BLaER1 treated with 17β-estradiol and CSF1 and Interleukin-3, amounts not matched to agents 10 nM and 100 nM (cell line): ENCODE measurements at regions not wholly inside any gene's neighbourhood (a gene's known extent, or its start where the extent isn't known, plus 50 kb on each side); places are given as distances from the start of the nearest gene placed in this dataset.

ENCODE experiments used
- H3K27ac ChIP-seq, 11 experiments: shearing (Covaris generic); formaldehyde crosslinking; 2 replicates each; pipeline ENCODE4 v1.8.1; 2022
- H3K27me3 ChIP-seq, 11 experiments: shearing (Covaris generic); formaldehyde crosslinking; 2 replicates each; pipeline ENCODE4 v1.8.1; 2022
- H3K36me3 ChIP-seq, 11 experiments: shearing (Covaris generic); formaldehyde crosslinking; 2 replicates each; pipeline ENCODE4 v1.8.1; 2022
- H3K4me1 ChIP-seq, 10 experiments: shearing (Covaris generic); formaldehyde crosslinking; 2 replicates each; pipeline ENCODE4 v1.8.1; 2022
- H3K4me2 ChIP-seq, 11 experiments: shearing (Covaris generic); formaldehyde crosslinking; 2 replicates each; pipeline ENCODE4 v1.8.1; 2022
- H3K4me3 ChIP-seq, 10 experiments: shearing (Covaris generic); formaldehyde crosslinking; 2 replicates each; pipeline ENCODE4 v1.8.1; 2022
- H3K9ac ChIP-seq, 11 experiments: shearing (Covaris generic); formaldehyde crosslinking; 2 replicates each; pipeline ENCODE4 v1.8.1; 2022
- H3K9me3 ChIP-seq, 11 experiments: shearing (Covaris generic); formaldehyde crosslinking; replicated peaks in 1 of 11; 2 replicates each; pipeline ENCODE4 v1.8.1; 2022
- H4K20me1 ChIP-seq, 11 experiments: shearing (Covaris generic); formaldehyde crosslinking; 2 replicates each; pipeline ENCODE4 v1.8.1; 2022
- Cebpa-rat ChIP-seq, 11 experiments: shearing (Covaris generic); IDR thresholded peaks; 2 replicates each; pipeline ENCODE4 v1.8.1; 2022

DNA sequence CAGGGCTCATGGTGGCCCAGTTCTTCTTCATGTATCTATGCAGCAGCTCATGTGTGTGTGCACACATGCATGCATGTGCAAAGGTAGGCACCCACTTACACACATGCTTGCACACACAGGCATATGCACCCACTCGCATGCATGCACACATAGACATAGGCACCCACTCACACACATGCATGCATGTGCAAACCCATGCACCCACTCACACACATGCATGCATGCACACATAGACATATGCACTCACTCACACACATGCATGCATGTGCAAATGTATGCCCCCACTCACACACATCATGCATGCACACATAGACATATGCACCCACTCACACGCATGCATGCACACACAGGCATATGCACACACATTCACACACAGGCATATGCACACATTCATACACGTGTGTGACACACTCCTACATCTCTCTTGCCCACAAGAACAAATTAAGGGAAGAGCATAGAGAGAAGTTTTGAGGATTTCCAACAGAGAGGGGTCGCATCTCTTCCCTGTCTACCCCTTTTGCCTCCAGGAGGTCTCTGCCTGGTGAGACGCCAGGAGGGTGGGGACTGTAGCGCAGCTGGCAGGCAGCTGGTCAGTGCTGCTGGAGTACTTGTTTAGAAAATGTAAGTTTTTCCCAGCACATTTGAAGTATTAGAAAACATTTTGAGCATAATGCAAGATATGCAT, 63.9 kb upstream of the ARHGEF7 start:
- no peak overlapping the region for H3K9ac ChIP-seq
- no peak overlapping the region for H3K4me3 ChIP-seq
- H4K20me1 ChIP-seq, result no peaks in the 10 kb centered on the region
- no peaks in the 10 kb centered on the region for H3K36me3 ChIP-seq
- peaks cover 15 to 25% (median 18%) of the 10 kb centered on the region in 10 experiments for H3K4me1 ChIP-seq
- TF ChIP-seq Cebpa-rat (IDR thresholded peaks at IDR 0.05), result no peak
- no peaks in the 10 kb centered on the region for H3K9me3 ChIP-seq
- no peak overlapping the region for H3K4me2 ChIP-seq
- no peak overlapping the region for H3K27ac ChIP-seq
- no peaks in the 10 kb centered on the region for H3K27me3 ChIP-seq

DNA sequence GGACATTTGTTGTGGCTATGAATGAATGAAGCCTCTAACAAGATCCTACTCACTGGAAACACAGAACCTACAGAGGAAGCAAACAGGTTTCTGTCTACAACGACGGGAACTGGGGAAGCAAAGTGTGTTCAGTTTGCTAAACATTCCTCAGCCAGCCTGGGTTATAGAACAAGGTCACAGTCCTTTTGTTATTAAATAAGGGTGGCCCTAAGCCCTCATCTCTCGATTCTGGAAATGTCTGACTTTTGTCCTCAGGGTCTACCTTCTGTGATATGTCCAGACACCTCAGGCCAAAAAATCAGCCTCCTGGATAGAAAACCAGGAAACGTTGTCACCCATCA, 64.6 kb upstream of the ARHGEF7 start:
- Histone ChIP-seq H3K4me1 (peaks cover 21 to 32% (median 25%) of the 10 kb centered on the region in 10 experiments), H3K9ac (no peak overlapping the region), H3K4me3 (no peak overlapping the region), H3K4me2 (no peak overlapping the region), H3K36me3 (no peaks in the 10 kb centered on the region), H3K27ac (no peak overlapping the region), H4K20me1 (no peaks in the 10 kb centered on the region), H3K27me3 (no peaks in the 10 kb centered on the region), H3K9me3 (no peaks in the 10 kb centered on the region)
- TF ChIP-seq Cebpa-rat (IDR thresholded peaks at IDR 0.05), result no peak

DNA sequence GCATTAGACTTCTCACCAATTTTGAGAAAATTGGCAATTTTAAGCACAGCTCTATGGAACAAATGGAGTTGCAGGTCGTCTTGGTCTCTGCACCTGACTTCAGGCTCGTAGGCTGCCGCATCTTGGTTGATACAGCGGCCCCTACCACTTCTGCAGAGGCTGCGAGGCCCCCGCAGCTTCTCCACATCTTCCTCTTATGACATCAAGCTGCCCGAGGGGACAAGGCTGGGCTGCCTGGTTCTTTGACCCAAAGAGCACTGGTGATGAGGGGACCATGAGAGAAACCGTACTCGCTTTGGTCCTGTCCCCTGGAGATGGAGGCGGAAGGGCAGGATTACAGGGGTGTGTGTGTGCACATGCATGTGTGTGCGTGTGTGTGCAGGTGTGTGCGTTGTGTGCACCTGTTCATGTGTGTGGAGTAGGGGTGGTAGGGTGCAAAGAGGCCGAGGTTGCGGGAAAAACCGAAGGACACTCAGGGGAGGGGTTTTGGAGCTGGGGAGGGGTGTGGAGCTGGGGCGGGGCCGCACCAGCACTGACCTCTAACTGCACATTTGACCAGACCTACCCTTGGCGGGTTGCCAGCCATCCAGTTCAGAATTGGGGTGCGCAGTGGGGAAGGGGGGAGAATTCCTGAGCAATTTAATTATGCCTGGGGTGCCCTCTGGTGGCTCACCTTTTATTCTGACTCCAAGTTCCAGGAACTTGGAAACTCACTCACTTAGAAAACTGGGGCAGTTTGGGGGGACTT, 65.1 kb upstream of the ARHGEF7 start:
- Histone ChIP-seq H3K9ac (no peak overlapping the region), H3K27ac (no peak overlapping the region), H3K4me1 (peaks cover 21 to 33% (median 28%) of the 10 kb centered on the region in 10 experiments), H4K20me1 (no peaks in the 10 kb centered on the region), H3K4me2 (peak overlapping the region in 1 of 11 experiments; percentile 29; a peak in 2 of 22 replicates), H3K36me3 (no peaks in the 10 kb centered on the region), H3K4me3 (no peak overlapping the region), H3K9me3 (no peaks in the 10 kb centered on the region), H3K27me3 (no peaks in the 10 kb centered on the region)
- no peak for TF ChIP-seq Cebpa-rat (IDR thresholded peaks at IDR 0.05)

DNA sequence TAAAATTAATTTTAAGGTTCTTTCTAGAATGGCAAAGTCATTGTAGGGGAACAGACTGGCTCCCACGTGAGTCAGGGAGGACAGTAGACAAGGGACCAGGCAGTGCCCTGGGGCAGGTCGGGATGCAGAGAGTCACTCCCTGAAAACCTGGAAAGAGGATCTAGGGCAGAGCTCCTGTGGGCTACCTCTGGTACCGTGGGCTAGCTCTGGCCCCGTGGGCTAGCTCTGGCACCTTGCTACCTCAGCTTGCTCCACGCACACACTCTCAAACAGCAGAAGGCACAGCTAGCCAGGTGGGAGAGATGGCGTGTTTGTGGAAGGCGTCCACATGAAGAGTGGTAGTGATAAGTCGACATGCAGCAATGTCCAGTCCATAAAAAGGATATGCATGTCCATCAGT, 66.7 kb upstream of the ARHGEF7 start:
- Histone ChIP-seq H3K36me3 (no peaks in the 10 kb centered on the region), H3K27me3 (no peaks in the 10 kb centered on the region), H3K4me2 (no peak overlapping the region), H3K9ac (no peak overlapping the region), H3K4me1 (peaks cover 35 to 46% (median 42%) of the 10 kb centered on the region in 10 experiments), H3K4me3 (no peak overlapping the region), H3K27ac (no peak overlapping the region), H4K20me1 (no peaks in the 10 kb centered on the region), H3K9me3 (no peaks in the 10 kb centered on the region)
- no peak for TF ChIP-seq Cebpa-rat (IDR thresholded peaks at IDR 0.05)

DNA sequence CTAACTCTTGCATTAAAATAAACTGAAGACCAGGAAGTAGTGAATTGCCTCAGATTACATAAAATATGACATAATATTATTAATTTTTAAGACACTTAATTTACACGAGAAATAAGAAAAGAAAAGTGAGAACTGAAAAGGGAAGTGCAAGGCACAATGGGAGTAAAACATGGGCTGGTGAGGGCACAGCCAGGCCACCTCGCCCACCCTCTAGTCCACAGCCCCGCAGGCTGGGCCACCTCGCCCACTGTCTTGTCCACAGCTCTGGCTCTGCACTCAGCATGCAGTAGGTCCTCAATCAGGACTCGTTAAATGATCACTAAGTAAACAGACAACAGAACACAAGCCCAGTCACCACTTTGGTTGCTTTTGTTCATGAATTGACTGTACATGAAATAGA, 67.8 kb upstream of the ARHGEF7 start:
- no peaks in the 10 kb centered on the region for H3K36me3 ChIP-seq
- H3K27ac ChIP-seq, result peak overlapping the region; percentile 10 to 83 (median 56); a peak in 17 of 22 replicates
- no peaks in the 10 kb centered on the region for H3K27me3 ChIP-seq
- no peak for TF ChIP-seq Cebpa-rat (IDR thresholded peaks at IDR 0.05)
- peak overlapping the region in 5 of 11 experiments; percentile 11 to 61 (median 45); a peak in 6 of 22 replicates for H3K9ac ChIP-seq
- no peak overlapping the region for H3K4me3 ChIP-seq
- peak overlapping the region; percentile 29 to 85 (median 59); a peak in 21 of 22 replicates for H3K4me2 ChIP-seq
- no peaks in the 10 kb centered on the region for H3K9me3 ChIP-seq
- peaks cover 41 to 53% (median 50%) of the 10 kb centered on the region in 10 experiments for H3K4me1 ChIP-seq
- H4K20me1 ChIP-seq, result peaks cover 0 to 5% (median 0%) of the 10 kb centered on the region in 11 experiments; a peak in 1 of 22 replicates

DNA sequence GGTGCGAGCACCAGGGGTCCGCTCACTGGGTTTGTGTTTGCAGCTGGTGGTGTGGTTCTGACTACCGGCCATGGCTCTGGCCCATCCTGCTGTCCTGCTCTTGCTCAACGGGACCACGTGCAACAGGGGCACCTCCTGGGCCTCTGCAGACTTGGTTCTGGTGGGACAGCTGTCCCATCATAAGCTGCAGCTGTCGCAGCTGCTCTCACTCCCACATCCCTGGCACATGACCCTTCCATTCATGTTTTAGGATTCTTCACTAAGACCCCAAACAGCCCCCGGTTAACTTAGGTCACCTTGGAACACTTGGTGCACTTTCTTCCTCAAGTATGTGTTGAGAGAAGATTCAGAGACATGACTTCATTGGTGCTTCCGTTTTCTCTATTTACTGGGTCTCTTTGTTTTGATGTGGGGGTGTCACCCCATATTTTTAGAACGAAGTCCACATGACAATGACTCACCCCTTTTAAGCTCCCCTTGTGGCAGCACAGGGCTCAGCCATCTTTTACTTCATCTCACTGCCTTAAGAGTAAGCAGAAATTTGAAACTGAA, 68.4 kb upstream of the ARHGEF7 start:
- Histone ChIP-seq H3K4me2 (peak overlapping the region; percentile 29 to 85 (median 59)), H3K4me3 (no peak overlapping the region)

DNA sequence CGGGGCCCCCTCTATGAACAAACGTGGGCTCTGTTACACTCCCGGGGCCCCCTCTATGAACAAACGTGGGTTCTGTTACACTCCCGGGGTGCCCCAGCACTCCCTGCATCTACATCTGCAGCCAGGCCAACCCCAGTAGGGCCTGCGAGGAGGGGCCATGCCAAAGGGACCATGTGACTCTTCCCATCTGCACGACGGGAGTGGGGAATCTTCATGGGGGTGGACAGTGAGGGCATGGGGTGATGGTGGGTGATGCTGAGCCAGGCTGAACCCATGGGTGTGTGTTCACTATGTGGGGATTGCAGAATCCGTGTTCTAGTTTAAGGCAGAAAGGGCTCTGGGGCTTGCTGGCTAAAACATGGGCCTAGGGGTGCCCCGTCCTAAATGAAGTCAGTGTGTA, 69.9 kb upstream of the ARHGEF7 start:
- H3K4me2 ChIP-seq, result peak overlapping the region in 4 of 11 experiments; percentile 5 to 60 (median 30); a peak in 4 of 22 replicates
- H3K36me3 ChIP-seq, result no peaks in the 10 kb centered on the region
- peaks cover 0 to 5% (median 0%) of the 10 kb centered on the region in 11 experiments; a peak in 1 of 22 replicates for H4K20me1 ChIP-seq
- no peaks in the 10 kb centered on the region for H3K9me3 ChIP-seq
- H3K4me1 ChIP-seq, result peaks cover 41 to 53% (median 50%) of the 10 kb centered on the region in 10 experiments
- peak overlapping the region in 3 of 11 experiments; percentile 25 to 83 (median 77); a peak in 2 of 22 replicates for H3K27ac ChIP-seq
- no peak for TF ChIP-seq Cebpa-rat (IDR thresholded peaks at IDR 0.05)
- no peak overlapping the region for H3K4me3 ChIP-seq
- H3K27me3 ChIP-seq, result no peaks in the 10 kb centered on the region
- no peak overlapping the region for H3K9ac ChIP-seq

More for the DNA sequence above, 68.4 kb upstream of the ARHGEF7 start:
- H3K36me3 ChIP-seq, result no peaks in the 10 kb centered on the region
- no peak for TF ChIP-seq Cebpa-rat (IDR thresholded peaks at IDR 0.05)
- peaks cover 0 to 5% (median 0%) of the 10 kb centered on the region in 11 experiments; a peak in 1 of 22 replicates for H4K20me1 ChIP-seq
- H3K27me3 ChIP-seq, result no peaks in the 10 kb centered on the region
- no peaks in the 10 kb centered on the region for H3K9me3 ChIP-seq
- H3K27ac ChIP-seq, result peak overlapping the region; percentile 0 to 83 (median 56); a peak in 18 of 22 replicates
- H3K4me1 ChIP-seq, result peaks cover 41 to 53% (median 50%) of the 10 kb centered on the region in 10 experiments
- H3K9ac ChIP-seq, result peak overlapping the region in 4 of 11 experiments; percentile 45 to 61 (median 52); a peak in 8 of 22 replicates

DNA sequence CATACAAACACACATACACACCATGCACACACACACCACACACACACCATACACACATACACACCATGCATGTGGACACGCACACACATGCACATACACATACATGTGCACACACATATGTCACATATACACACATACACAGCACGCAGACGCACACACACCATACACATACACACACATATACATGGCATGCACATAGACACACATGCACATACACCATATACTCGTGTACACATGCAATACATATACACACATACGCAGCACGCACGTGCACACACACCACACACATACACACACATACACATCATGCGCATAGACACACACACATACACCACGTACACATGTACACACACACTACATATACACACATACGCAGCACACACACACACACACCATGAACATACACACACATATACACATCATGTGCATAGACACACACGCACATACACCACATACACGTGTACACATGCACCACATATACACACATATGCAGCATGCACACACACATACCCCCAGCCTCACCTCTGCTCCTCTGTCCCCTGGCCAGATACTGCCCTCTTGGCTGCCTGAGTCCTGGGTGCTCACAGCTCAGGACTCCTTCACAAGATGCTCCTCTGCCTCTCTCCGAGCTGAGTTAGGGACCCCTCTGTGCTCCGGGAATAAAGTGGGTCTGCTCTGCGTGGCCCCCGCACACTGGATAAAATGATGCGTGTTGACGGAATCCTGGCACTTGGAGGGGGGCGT, 70.9 kb upstream of the ARHGEF7 start:
- no peak for TF ChIP-seq Cebpa-rat (IDR thresholded peaks at IDR 0.05)
- no peaks in the 10 kb centered on the region for H3K27me3 ChIP-seq
- peaks cover 0 to 5% (median 0%) of the 10 kb centered on the region in 11 experiments; a peak in 1 of 22 replicates for H4K20me1 ChIP-seq
- H3K36me3 ChIP-seq, result no peaks in the 10 kb centered on the region
- H3K9me3 ChIP-seq, result no peaks in the 10 kb centered on the region
- H3K9ac ChIP-seq, result peak overlapping the region in 2 of 11 experiments; percentile 21 to 37; a peak in 1 of 22 replicates
- peak overlapping the region in 5 of 11 experiments; percentile 31 to 75 (median 56); a peak in 10 of 22 replicates for H3K27ac ChIP-seq
- peak overlapping the region; percentile 63 to 83 (median 71) for H3K4me2 ChIP-seq
- peaks cover 41 to 53% (median 48%) of the 10 kb centered on the region in 10 experiments for H3K4me1 ChIP-seq
- no peak overlapping the region for H3K4me3 ChIP-seq
